IMR-90 (cell line): ENCODE measurements at regions not wholly inside any gene's neighbourhood (a gene's known extent, or its start where the extent isn't known, plus 50 kb on each side); places are given as distances from the start of the nearest gene placed in this dataset.

Experiments
- ATAC-seq: fragments of 200-7000 bp; cut with Tn5 transposase; 2 replicates; pipeline ENCODE4 v1.9.1; 2020; ENCODE audit warnings: low read depth, mild to moderate bottlenecking, moderate library complexity
- BruUV-seq: library from RNA; stranded (reverse); fragments of 400-500 nt; replicated peaks from 2 replicates; lab custom pipeline; 2021; lab: Mats Ljungman, UMichigan
- CTCF ChIA-PET: fragments of 300-600 bp; formaldehyde crosslinking; extraction: SDS; loops from one replicate; lab custom pipeline; 2021; ENCODE audit warnings: antibody characterized with exemption; lab: Yijun Ruan, JAX
- POLR2A ChIA-PET: fragments of 300-600 bp; sonication (Branson Sonifier 250); formaldehyde crosslinking; loops from one replicate; lab custom pipeline; 2022; ENCODE audit warnings: antibody characterized with exemption; ENCODE audit not compliant: unreplicated experiment; lab: Charles Lee
- DNase-seq: peaks from one replicate; pipeline ENCODE4 v3.0.0; 2013
- H2AFZ ChIP-seq: replicated peaks from 2 replicates; pipeline ENCODE3; 2013; ENCODE audit warnings: low read length, mild to moderate bottlenecking; ENCODE audit not compliant: poor library complexity
- H2AK5ac ChIP-seq: 2 replicates; pipeline ENCODE4 v1.6.1; 2013; ENCODE audit warnings: low read depth, low read length, inconsistent platforms
- H2AK9ac ChIP-seq: replicated peaks from 2 replicates; pipeline ENCODE3; 2013; ENCODE audit warnings: mild to moderate bottlenecking, low read depth, low read length, moderate library complexity; ENCODE audit not compliant: poor library complexity
- H2BK120ac ChIP-seq: 2 replicates; pipeline ENCODE4 v1.6.1; 2013; ENCODE audit warnings: low read depth, low read length, inconsistent platforms
- H2BK15ac ChIP-seq: 3 replicates; pipeline ENCODE4 v1.6.1; 2013; ENCODE audit warnings: low read depth, low read length, inconsistent platforms
- H2BK20ac ChIP-seq: 2 replicates; pipeline ENCODE4 v1.6.1; 2013; ENCODE audit warnings: low read depth, mild to moderate bottlenecking, inconsistent platforms, low read length, moderate library complexity
- H2BK5ac ChIP-seq: 2 replicates; pipeline ENCODE4 v1.6.1; 2013; ENCODE audit warnings: mild to moderate bottlenecking, low read depth, low read length, inconsistent platforms; ENCODE audit not compliant: poor library complexity, severe bottlenecking
- H3K14ac ChIP-seq: replicated peaks from 2 replicates; pipeline ENCODE4 v1.6.1; 2013; ENCODE audit warnings: low read depth, low read length, inconsistent platforms
- H3K18ac ChIP-seq: 2 replicates; pipeline ENCODE4 v1.6.1; 2013; ENCODE audit warnings: low read depth, low read length, control low read depth
- H3K23ac ChIP-seq: 2 replicates; pipeline ENCODE4 v1.6.1; 2013; ENCODE audit warnings: low read depth, low read length, inconsistent platforms
- H3K27ac ChIP-seq: 2 replicates; pipeline ENCODE4 v1.5.1; 2013; ENCODE audit warnings: mild to moderate bottlenecking, control low read depth, low read length; ENCODE audit not compliant: insufficient read depth
- H3K27me3 ChIP-seq: 2 replicates; pipeline ENCODE4 v1.6.1; 2013; ENCODE audit warnings: low read length; ENCODE audit not compliant: control insufficient read depth, insufficient read depth
- H3K36me3 ChIP-seq: 2 replicates; pipeline ENCODE4 v1.6.1; 2013; ENCODE audit warnings: low read length, mixed read lengths; ENCODE audit not compliant: control insufficient read depth, insufficient read depth
- H3K4ac ChIP-seq: 2 replicates; pipeline ENCODE4 v1.6.1; 2013; ENCODE audit warnings: low read depth, low read length, inconsistent platforms
- H3K4me1 ChIP-seq: 2 replicates; pipeline ENCODE4 v1.6.1; 2013; ENCODE audit warnings: low read length, mixed read lengths; ENCODE audit not compliant: control insufficient read depth, insufficient read depth
- H3K4me2 ChIP-seq: 2 replicates; pipeline ENCODE4 v1.6.1; 2013; ENCODE audit warnings: low read depth, mild to moderate bottlenecking, control low read depth, low read length, moderate library complexity
- H3K4me3 ChIP-seq: 2 replicates; pipeline ENCODE4 v1.5.1; 2013; ENCODE audit warnings: low read depth, mild to moderate bottlenecking, control low read depth, low read length, moderate library complexity; ENCODE audit not compliant: insufficient read depth
- H3K56ac ChIP-seq: 2 replicates; pipeline ENCODE4 v1.6.1; 2013; ENCODE audit warnings: low read length, inconsistent platforms; ENCODE audit not compliant: insufficient read depth; ENCODE audit errors: extremely low read depth
- H3K79me1 ChIP-seq, 2 experiments: 2 replicates each; pipeline ENCODE4 v1.6.1; 2013; ENCODE audit warnings: low read length in 2 of 2, inconsistent platforms in 1 of 2, low read depth in 1 of 2
- H3K9ac ChIP-seq: 2 replicates; pipeline ENCODE4 v1.6.1; 2013; ENCODE audit warnings: low read depth, low read length, control low read depth
- H3K9me1 ChIP-seq: 2 replicates; pipeline ENCODE4 v1.6.1; 2013; ENCODE audit warnings: low read length, inconsistent platforms; ENCODE audit not compliant: insufficient read depth
- H3K9me3 ChIP-seq: 2 replicates; pipeline ENCODE4 v1.6.1; 2013; ENCODE audit warnings: low read length; ENCODE audit not compliant: control insufficient read depth, insufficient read depth
- H4K20me1 ChIP-seq: 2 replicates; pipeline ENCODE4 v1.6.1; 2013; ENCODE audit warnings: low read length, inconsistent platforms; ENCODE audit not compliant: insufficient read depth
- H4K5ac ChIP-seq: 2 replicates; pipeline ENCODE4 v1.6.1; 2013; ENCODE audit warnings: mild to moderate bottlenecking, low read depth, low read length, control low read depth
- H4K8ac ChIP-seq, 2 experiments: 2 replicates each; pipeline ENCODE4 v1.6.1; 2013; ENCODE audit warnings: low read depth in 2 of 2, low read length in 2 of 2, control low read depth in 1 of 2, inconsistent platforms in 1 of 2
- H4K91ac ChIP-seq: 2 replicates; pipeline ENCODE4 v1.6.1; 2013; ENCODE audit warnings: low read depth, low read length, inconsistent platforms; ENCODE audit not compliant: insufficient read depth
- BHLHE40 ChIP-seq: fragments of 150-350 bp; IDR thresholded peaks from 2 replicates; pipeline ENCODE4 v1.6.1; 2016; ENCODE audit warnings: mild to moderate bottlenecking, low read depth, low read length
- CHD1 ChIP-seq: IDR thresholded peaks from 2 replicates; pipeline ENCODE4 v1.6.1; 2012; ENCODE audit warnings: low read depth, low read length, improper control_type of control experiment
- CTCF ChIP-seq: conservative IDR thresholded peaks from 2 replicates; pipeline ENCODE4 v1.5.1; 2012; ENCODE audit warnings: mild to moderate bottlenecking, low read depth, low read length, improper control_type of control experiment
- ELK1 ChIP-seq: fragments of 150-350 bp; IDR thresholded peaks from 2 replicates; pipeline ENCODE4 v1.6.1; 2016; ENCODE audit warnings: low read depth, mild to moderate bottlenecking, low read length, moderate library complexity, borderline replicate concordance
- FOS ChIP-seq: fragments of 150-350 bp; IDR thresholded peaks from 2 replicates; pipeline ENCODE4 v1.6.1; 2016; ENCODE audit warnings: low read depth, low read length
- MAFK ChIP-seq: IDR thresholded peaks from 2 replicates; pipeline ENCODE4 v1.6.1; 2012; ENCODE audit warnings: low read depth, low read length, improper control_type of control experiment
- MAZ ChIP-seq: IDR thresholded peaks from 2 replicates; pipeline ENCODE4 v1.6.1; 2012; ENCODE audit warnings: low read depth, mild to moderate bottlenecking, low read length, improper control_type of control experiment, moderate library complexity, borderline replicate concordance
- NFE2L2 ChIP-seq: fragments of 150-350 bp; IDR thresholded peaks from 2 replicates; pipeline ENCODE4 v1.6.1; 2016; ENCODE audit warnings: low read depth, mild to moderate bottlenecking, low read length
- POLR2A ChIP-seq: IDR thresholded peaks from 2 replicates; pipeline ENCODE4 v1.6.1; 2012; ENCODE audit warnings: mild to moderate bottlenecking, low read depth, low read length
- RAD21 ChIP-seq: IDR thresholded peaks from 2 replicates; pipeline ENCODE4 v1.6.1; 2012; ENCODE audit warnings: low read length, improper control_type of control experiment
- RCOR1 ChIP-seq: IDR thresholded peaks from 2 replicates; pipeline ENCODE4 v1.6.1; 2012; ENCODE audit warnings: mild to moderate bottlenecking, low read length, improper control_type of control experiment; ENCODE audit not compliant: insufficient replicate concordance
- RFX5 ChIP-seq: IDR thresholded peaks from 2 replicates; pipeline ENCODE4 v1.8.0; 2012; ENCODE audit warnings: low read depth, mild to moderate bottlenecking, low read length, moderate library complexity
- SMC3 ChIP-seq: fragments of 150-350 bp; IDR thresholded peaks from 2 replicates; pipeline ENCODE4 v1.6.1; 2016; ENCODE audit warnings: low read depth, mild to moderate bottlenecking, antibody characterized with exemption, low read length, moderate library complexity
- USF2 ChIP-seq: fragments of 150-350 bp; IDR thresholded peaks from 2 replicates; pipeline ENCODE4 v1.6.1; 2017; ENCODE audit warnings: mild to moderate bottlenecking, antibody characterized with exemption, low read length, low read depth
- WGBS, 2 experiments: methylation state at CpG; one replicate each; pipeline versions ENCODE4 v1.1.5 to v1.1.7; 2013; ENCODE audit warnings: missing lambda C conversion rate in 2 of 2; ENCODE audit not compliant: insufficient read length in 1 of 2; ENCODE audit errors: extremely low coverage in 2 of 2; 5-methylcytosine and 5-hydroxymethylcytosine counted together
- dilution Hi-C: fragments of 300-500 bp; cut with HindIII; formaldehyde crosslinking; loops from one replicate; pipeline ENCODE4 v1.14.3; 2018; ENCODE audit warnings: low sequenced_read_pairs; ENCODE audit not compliant: unreplicated experiment
- in situ Hi-C: fragments of 300-500 bp; cut with MboI; formaldehyde crosslinking; loops from 3 replicates; pipeline ENCODE4 v1.14.3; 2019; ENCODE audit warnings: low sequenced_read_pairs, inconsistent platforms, mixed read lengths
- intact Hi-C: fragments of 100-400 bp; cut with micrococcal nuclease; formaldehyde crosslinking; loops from 2 replicates; pipeline ENCODE4 v1.10.0; 2022

- Histone ChIP-seq H2AFZ (peak overlapping the region; percentile 9), H3K56ac (no peak overlapping the region), H4K5ac (no peak overlapping the region; the same call in 1 of the 2 replicates), H3K27me3 (no peaks in the 10 kb centered on the region), H3K36me3 (no peaks in the 10 kb centered on the region), H3K23ac (peak overlapping the region; percentile 31; the same call in 1 of the 2 replicates), H4K20me1 (no peaks in the 10 kb centered on the region), H2BK5ac (peak overlapping the region; percentile 80), H3K9me1 (peaks cover 5% of the 10 kb centered on the region; the same call in 1 of the 2 replicates), H3K4me1 (peaks cover 10% of the 10 kb centered on the region), H2AK5ac (peak overlapping the region; percentile 5; the same call in 1 of the 2 replicates), H4K8ac (peak overlapping the region in 1 of 2 experiments; percentile 58; a peak in 1 of 4 replicates), H3K14ac (peak overlapping the region; percentile 65; the same call in 1 of the 2 replicates), H3K27ac (no peak overlapping the region), H3K9me3 (no peaks in the 10 kb centered on the region), H3K4me2 (peak overlapping the region; percentile 54; the same call in 1 of the 2 replicates), H2AK9ac (no peak overlapping the region), H3K18ac (peak overlapping the region; percentile 84; the same call in 1 of the 2 replicates), H2BK20ac (peak overlapping the region; percentile 81), H3K9ac (no peak overlapping the region), H3K4me3 (no peak overlapping the region), H4K91ac (peak overlapping the region; percentile 27; the same call in 1 of the 2 replicates), H3K79me1 (no peaks in the 10 kb centered on the region), H2BK15ac (peak overlapping the region; percentile 6; the same call in 2 of the 3 replicates), H2BK120ac (peak overlapping the region; percentile 78), H3K4ac (peak overlapping the region; percentile 71; the same call in 1 of the 2 replicates)
- intact Hi-C loops, result no loop called here
- DNase-seq (peak; percentile 93), ATAC-seq (peak; percentile 79)
- ChIA-PET POLR2A (no interaction called here), CTCF (no interaction called here)
- dilution Hi-C loops, result no loop called here
- in situ Hi-C loops, result no loop called here
- BruUV-seq, result no TSS peak
- WGBS, 2 experiments, result 0% methylated on average over 1 of the region's 2 CpGs; no CpG with 5 or more reads in 1 of the 2 experiments
- TF ChIP-seq USF2 (no peak), ELK1 (no peak), RAD21 (no peak), SMC3 (no peak), CHD1 (no peak), CTCF (no peak), RFX5 (no peak), FOS (peak; percentile 95), POLR2A (no peak), NFE2L2 (no peak), MAFK (0 out of 2 replicates have a peak, but pooled peaks have one; percentile 21), BHLHE40 (0 out of 2 replicates have a peak, but pooled peaks have one; percentile 53), RCOR1 (no peak), MAZ (no peak)
These were observed 200.9 kb downstream of the EDN1 start for GRCh38 chr6:12490904-12491571.
